ENCODE measurements at regions not wholly inside any gene's neighbourhood (a gene's known extent, or its start where the extent isn't known, plus 50 kb on each side); places are given as distances from the start of the nearest gene placed in this dataset.

- Histone ChIP-seq H3K4me3 (no peak overlapping the region), H3K4me1 (peaks cover 18% of the 10 kb centered on the region), H3K36me3 (no peaks in the 10 kb centered on the region), H3K27ac (replicated peaks) (no peak overlapping the region), H3K9me3 (replicated peaks) (no peaks in the 10 kb centered on the region), H3K27me3 (ENCODE audit: low read depth) (peaks cover 7% of the 10 kb centered on the region)
- no peak for DNase-seq
- no peak for TF ChIP-seq CTCF (IDR thresholded peaks at IDR 0.05; ENCODE audit: borderline replicate concordance)
- intact Hi-C loops (cut with micrococcal nuclease), result no loop called here
Observed at GRCh38 chr2:173754837-173755236, 210.3 kb downstream of the SP3 start.

GRCh38 chr2:173755798-173756197 is 209.4 kb downstream of the SP3 start:
- Histone ChIP-seq H3K9me3 (replicated peaks) (no peaks in the 10 kb centered on the region), H3K27me3 (ENCODE audit: low read depth) (peaks cover 4% of the 10 kb centered on the region), H3K27ac (replicated peaks) (no peak overlapping the region), H3K4me3 (no peak overlapping the region), H3K36me3 (no peaks in the 10 kb centered on the region), H3K4me1 (peaks cover 19% of the 10 kb centered on the region)
- DNase-seq, result no peak
- TF ChIP-seq CTCF (IDR thresholded peaks at IDR 0.05; ENCODE audit: borderline replicate concordance), result no peak
- intact Hi-C loops (cut with micrococcal nuclease), result no loop called here

- Histone ChIP-seq H3K27me3 (ENCODE audit: low read depth) (no peaks in the 10 kb centered on the region), H3K9me3 (replicated peaks) (no peaks in the 10 kb centered on the region), H3K27ac (replicated peaks) (no peak overlapping the region), H3K4me1 (peaks cover 16% of the 10 kb centered on the region), H3K36me3 (no peaks in the 10 kb centered on the region), H3K4me3 (no peak overlapping the region)
- no peak for DNase-seq
- intact Hi-C loops (cut with micrococcal nuclease), result no loop called here
- TF ChIP-seq CTCF (IDR thresholded peaks at IDR 0.05; ENCODE audit: borderline replicate concordance), result no peak
Observed at GRCh38 chr2:173759959-173760358, 205.2 kb downstream of the SP3 start.

GRCh38 chr2:173760553-173760952 is 204.6 kb downstream of the SP3 start:
- Histone ChIP-seq H3K27ac (replicated peaks) (no peak overlapping the region), H3K4me1 (peaks cover 10% of the 10 kb centered on the region), H3K4me3 (no peak overlapping the region), H3K9me3 (replicated peaks) (no peaks in the 10 kb centered on the region), H3K36me3 (no peaks in the 10 kb centered on the region), H3K27me3 (ENCODE audit: low read depth) (no peaks in the 10 kb centered on the region)
- intact Hi-C loops (cut with micrococcal nuclease), result no loop called here
- no peak for TF ChIP-seq CTCF (IDR thresholded peaks at IDR 0.05; ENCODE audit: borderline replicate concordance)
- DNase-seq, result no peak

- no peaks in the 10 kb centered on the region for H3K27me3 ChIP-seq (ENCODE audit: low read depth)
- DNase-seq, result no peak
- no peak overlapping the region for H3K27ac ChIP-seq (replicated peaks)
- H3K4me3 ChIP-seq, result no peak overlapping the region
- H3K4me1 ChIP-seq, result peaks cover 8% of the 10 kb centered on the region
- H3K9me3 ChIP-seq (replicated peaks), result no peaks in the 10 kb centered on the region
- H3K36me3 ChIP-seq, result no peaks in the 10 kb centered on the region
- no peak for TF ChIP-seq CTCF (IDR thresholded peaks at IDR 0.05; ENCODE audit: borderline replicate concordance)
- intact Hi-C loops (cut with micrococcal nuclease), result no loop called here
Observed at GRCh38 chr2:173761603-173762119, 203.5 kb downstream of the SP3 start.

GRCh38 chr2:173762221-173762620 is 203.0 kb downstream of the SP3 start:
- no peak overlapping the region for H3K4me3 ChIP-seq
- no peaks in the 10 kb centered on the region for H3K27me3 ChIP-seq (ENCODE audit: low read depth)
- H3K4me1 ChIP-seq, result peaks cover 8% of the 10 kb centered on the region
- no peak for TF ChIP-seq CTCF (IDR thresholded peaks at IDR 0.05; ENCODE audit: borderline replicate concordance)
- no peaks in the 10 kb centered on the region for H3K36me3 ChIP-seq
- intact Hi-C loops (cut with micrococcal nuclease), result no loop called here
- H3K27ac ChIP-seq (replicated peaks), result no peak overlapping the region
- H3K9me3 ChIP-seq (replicated peaks), result no peaks in the 10 kb centered on the region
- no peak for DNase-seq
